Esophagus squamous epithelium (tissue), 4 donors: ENCODE measurements at regions not wholly inside any gene's neighbourhood (a gene's known extent, or its start where the extent isn't known, plus 50 kb on each side); places are given as distances from the start of the nearest gene placed in this dataset.

Experiments
- POLR2A ChIP-seq, 4 donors: fragments of 450-650 bp; IDR thresholded peaks; one replicate each; pipeline ENCODE4 v1.6.1; 2017; ENCODE audit warnings: antibody characterized with exemption in 4 of 4, mild to moderate bottlenecking in 4 of 4, moderate library complexity in 3 of 4
- TF ChIP-seq, protein P1 (sequence below), 6 experiments: fragments of 450-650 bp in 4 of 6; fragments of 200-600 bp in 2 of 6; sonication (generic) in 2 of 6; IDR thresholded peaks; one replicate each; pipeline ENCODE4 v1.5.1; 2016 to 2019; ENCODE audit warnings: antibody characterized with exemption in 6 of 6, mild to moderate bottlenecking in 4 of 6, moderate library complexity in 4 of 6

DNA sequence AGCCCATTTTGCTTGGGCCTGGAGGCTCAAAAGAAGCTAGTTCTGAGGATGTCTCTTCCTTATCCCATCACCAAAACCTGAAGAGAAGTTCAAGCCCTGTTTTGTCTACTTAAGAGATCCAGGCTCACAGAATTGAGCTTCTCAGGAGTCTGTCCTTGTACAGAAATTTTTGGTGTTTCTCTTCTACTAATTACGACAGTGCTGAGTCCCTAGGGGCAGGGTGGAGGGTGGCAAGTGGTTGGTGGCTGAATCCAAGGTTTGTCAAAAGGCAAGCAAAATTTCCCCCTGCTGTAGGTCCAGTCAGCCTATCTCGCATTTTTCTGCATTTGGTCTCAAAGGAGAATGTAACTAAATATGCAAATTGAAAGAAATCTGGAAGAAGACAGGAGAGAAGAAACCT is 377.9 kb downstream of the SMARCA1 start:
- TF ChIP-seq, protein P1, sequence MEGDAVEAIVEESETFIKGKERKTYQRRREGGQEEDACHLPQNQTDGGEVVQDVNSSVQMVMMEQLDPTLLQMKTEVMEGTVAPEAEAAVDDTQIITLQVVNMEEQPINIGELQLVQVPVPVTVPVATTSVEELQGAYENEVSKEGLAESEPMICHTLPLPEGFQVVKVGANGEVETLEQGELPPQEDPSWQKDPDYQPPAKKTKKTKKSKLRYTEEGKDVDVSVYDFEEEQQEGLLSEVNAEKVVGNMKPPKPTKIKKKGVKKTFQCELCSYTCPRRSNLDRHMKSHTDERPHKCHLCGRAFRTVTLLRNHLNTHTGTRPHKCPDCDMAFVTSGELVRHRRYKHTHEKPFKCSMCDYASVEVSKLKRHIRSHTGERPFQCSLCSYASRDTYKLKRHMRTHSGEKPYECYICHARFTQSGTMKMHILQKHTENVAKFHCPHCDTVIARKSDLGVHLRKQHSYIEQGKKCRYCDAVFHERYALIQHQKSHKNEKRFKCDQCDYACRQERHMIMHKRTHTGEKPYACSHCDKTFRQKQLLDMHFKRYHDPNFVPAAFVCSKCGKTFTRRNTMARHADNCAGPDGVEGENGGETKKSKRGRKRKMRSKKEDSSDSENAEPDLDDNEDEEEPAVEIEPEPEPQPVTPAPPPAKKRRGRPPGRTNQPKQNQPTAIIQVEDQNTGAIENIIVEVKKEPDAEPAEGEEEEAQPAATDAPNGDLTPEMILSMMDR (IDR thresholded peaks at IDR 0.05), result no peak
- TF ChIP-seq POLR2A (IDR thresholded peaks at IDR 0.05), result no peak
